22Rv1 (cell line): ENCODE measurements at regions not wholly inside any gene's neighbourhood (a gene's known extent, or its start where the extent isn't known, plus 50 kb on each side); places are given as distances from the start of the nearest gene placed in this dataset.

ENCODE experiments used
- CTCF ChIP-seq: fragments of 450-650 bp; IDR thresholded peaks from 2 replicates; pipeline ENCODE4 v1.5.1; 2017; ENCODE audit warnings: mild to moderate bottlenecking
- ZFX ChIP-seq: fragments of 450-650 bp; IDR thresholded peaks from 2 replicates; pipeline ENCODE4 v1.6.1; 2017; ENCODE audit warnings: antibody characterized with exemption, borderline replicate concordance

- TF ChIP-seq CTCF (no peak), ZFX (no peak)
Measured at GRCh38 chr3:178950676-178951075, 120.9 kb downstream of the ZMAT3 start.
